ENCODE measurements at regions not wholly inside any gene's neighbourhood (a gene's known extent, or its start where the extent isn't known, plus 50 kb on each side); places are given as distances from the start of the nearest gene placed in this dataset.

DNA sequence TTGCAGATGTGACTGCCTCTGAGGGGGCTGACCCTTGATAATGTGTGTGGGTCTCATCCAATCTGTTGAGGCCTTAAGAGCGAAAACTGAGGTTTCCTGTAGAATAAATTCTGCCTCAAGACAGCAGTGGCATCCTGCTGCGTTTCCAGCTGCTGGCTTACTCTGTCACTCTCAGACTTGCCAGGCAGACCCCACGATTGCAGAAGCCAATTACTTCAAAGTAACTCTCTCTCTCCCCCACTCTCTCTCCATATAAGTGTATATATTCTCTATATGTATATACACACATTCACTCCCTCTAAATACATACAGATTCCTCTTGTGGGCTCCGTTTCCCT lies 152.5 kb upstream of the ALKAL2 start:
- TF ChIP-seq, protein P1, sequence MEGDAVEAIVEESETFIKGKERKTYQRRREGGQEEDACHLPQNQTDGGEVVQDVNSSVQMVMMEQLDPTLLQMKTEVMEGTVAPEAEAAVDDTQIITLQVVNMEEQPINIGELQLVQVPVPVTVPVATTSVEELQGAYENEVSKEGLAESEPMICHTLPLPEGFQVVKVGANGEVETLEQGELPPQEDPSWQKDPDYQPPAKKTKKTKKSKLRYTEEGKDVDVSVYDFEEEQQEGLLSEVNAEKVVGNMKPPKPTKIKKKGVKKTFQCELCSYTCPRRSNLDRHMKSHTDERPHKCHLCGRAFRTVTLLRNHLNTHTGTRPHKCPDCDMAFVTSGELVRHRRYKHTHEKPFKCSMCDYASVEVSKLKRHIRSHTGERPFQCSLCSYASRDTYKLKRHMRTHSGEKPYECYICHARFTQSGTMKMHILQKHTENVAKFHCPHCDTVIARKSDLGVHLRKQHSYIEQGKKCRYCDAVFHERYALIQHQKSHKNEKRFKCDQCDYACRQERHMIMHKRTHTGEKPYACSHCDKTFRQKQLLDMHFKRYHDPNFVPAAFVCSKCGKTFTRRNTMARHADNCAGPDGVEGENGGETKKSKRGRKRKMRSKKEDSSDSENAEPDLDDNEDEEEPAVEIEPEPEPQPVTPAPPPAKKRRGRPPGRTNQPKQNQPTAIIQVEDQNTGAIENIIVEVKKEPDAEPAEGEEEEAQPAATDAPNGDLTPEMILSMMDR (IDR thresholded peaks at IDR 0.05) = no peak
- no peak for TF ChIP-seq FOXJ3 (CRISPR knock-in tag; IDR thresholded peaks at IDR 0.05)
- no peak for TF ChIP-seq EZH2phosphoT487 (IDR thresholded peaks at IDR 0.05; ENCODE audit: borderline replicate concordance, low read depth)
- no peak for TF ChIP-seq YY1 (IDR thresholded peaks at IDR 0.05; ENCODE audit: low read depth)
- TF ChIP-seq, protein P2, sequence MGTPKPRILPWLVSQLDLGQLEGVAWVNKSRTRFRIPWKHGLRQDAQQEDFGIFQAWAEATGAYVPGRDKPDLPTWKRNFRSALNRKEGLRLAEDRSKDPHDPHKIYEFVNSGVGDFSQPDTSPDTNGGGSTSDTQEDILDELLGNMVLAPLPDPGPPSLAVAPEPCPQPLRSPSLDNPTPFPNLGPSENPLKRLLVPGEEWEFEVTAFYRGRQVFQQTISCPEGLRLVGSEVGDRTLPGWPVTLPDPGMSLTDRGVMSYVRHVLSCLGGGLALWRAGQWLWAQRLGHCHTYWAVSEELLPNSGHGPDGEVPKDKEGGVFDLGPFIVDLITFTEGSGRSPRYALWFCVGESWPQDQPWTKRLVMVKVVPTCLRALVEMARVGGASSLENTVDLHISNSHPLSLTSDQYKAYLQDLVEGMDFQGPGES (IDR thresholded peaks at IDR 0.05; ENCODE audit: low read depth, low read length) = no peak
- TF ChIP-seq, protein P3, sequence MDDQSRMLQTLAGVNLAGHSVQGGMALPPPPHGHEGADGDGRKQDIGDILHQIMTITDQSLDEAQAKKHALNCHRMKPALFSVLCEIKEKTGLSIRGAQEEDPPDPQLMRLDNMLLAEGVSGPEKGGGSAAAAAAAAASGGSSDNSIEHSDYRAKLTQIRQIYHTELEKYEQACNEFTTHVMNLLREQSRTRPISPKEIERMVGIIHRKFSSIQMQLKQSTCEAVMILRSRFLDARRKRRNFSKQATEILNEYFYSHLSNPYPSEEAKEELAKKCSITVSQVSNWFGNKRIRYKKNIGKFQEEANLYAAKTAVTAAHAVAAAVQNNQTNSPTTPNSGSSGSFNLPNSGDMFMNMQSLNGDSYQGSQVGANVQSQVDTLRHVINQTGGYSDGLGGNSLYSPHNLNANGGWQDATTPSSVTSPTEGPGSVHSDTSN (IDR thresholded peaks at IDR 0.05) = no peak
- TF ChIP-seq, protein P4, sequence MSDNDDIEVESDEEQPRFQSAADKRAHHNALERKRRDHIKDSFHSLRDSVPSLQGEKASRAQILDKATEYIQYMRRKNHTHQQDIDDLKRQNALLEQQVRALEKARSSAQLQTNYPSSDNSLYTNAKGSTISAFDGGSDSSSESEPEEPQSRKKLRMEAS (IDR thresholded peaks at IDR 0.05; ENCODE audit: low read depth) = no peak
- TF ChIP-seq TAF1 (IDR thresholded peaks at IDR 0.05; ENCODE audit: borderline replicate concordance, low read depth, low read length) = no peak
- no peak for TF ChIP-seq MXI1 (IDR thresholded peaks at IDR 0.05; ENCODE audit: low read depth, low read length)
